Chondrocyte (in vitro differentiated cells): ENCODE measurements at regions not wholly inside any gene's neighbourhood (a gene's known extent, or its start where the extent isn't known, plus 50 kb on each side); places are given as distances from the start of the nearest gene placed in this dataset.
A peak's percentile ranks its signal among the peaks of the same experiment; 100 is the strongest.

ENCODE experiments used
- DNase-seq: peaks from one replicate; pipeline ENCODE4 v3.0.0; 2021; ENCODE audit warnings: mixed read lengths, low spot score
- H3K27ac Mint-ChIP-seq: one replicate; pipeline ENCODE4 v1.8.0; 2021; ENCODE audit warnings: mild to moderate bottlenecking, moderate library complexity, mixed read lengths; ENCODE audit not compliant: unreplicated experiment
- H3K27me3 Mint-ChIP-seq: 2 replicates; pipeline ENCODE4 v1.8.0; 2021; ENCODE audit warnings: low read depth, mixed read lengths
- H3K36me3 Mint-ChIP-seq: 2 replicates; pipeline ENCODE4 v1.8.0; 2021; ENCODE audit warnings: low read depth, mixed read lengths
- H3K4me1 Mint-ChIP-seq: 2 replicates; pipeline ENCODE4 v1.8.0; 2021; ENCODE audit warnings: low read depth, mild to moderate bottlenecking, mixed read lengths
- H3K4me3 Mint-ChIP-seq: one replicate; pipeline ENCODE4 v1.8.0; 2021; ENCODE audit warnings: mild to moderate bottlenecking, moderate library complexity, mixed read lengths; ENCODE audit not compliant: unreplicated experiment
- H3K9me3 Mint-ChIP-seq: 2 replicates; pipeline ENCODE4 v1.8.0; 2021; ENCODE audit warnings: low read depth, mixed read lengths
- TF ChIP-seq, protein P1 (sequence below): fragments of 200-600 bp; sonication (generic); IDR thresholded peaks from 2 replicates; pipeline ENCODE4 v1.5.0; 2021; ENCODE audit warnings: antibody characterized with exemption, mild to moderate bottlenecking, moderate library complexity

DNA sequence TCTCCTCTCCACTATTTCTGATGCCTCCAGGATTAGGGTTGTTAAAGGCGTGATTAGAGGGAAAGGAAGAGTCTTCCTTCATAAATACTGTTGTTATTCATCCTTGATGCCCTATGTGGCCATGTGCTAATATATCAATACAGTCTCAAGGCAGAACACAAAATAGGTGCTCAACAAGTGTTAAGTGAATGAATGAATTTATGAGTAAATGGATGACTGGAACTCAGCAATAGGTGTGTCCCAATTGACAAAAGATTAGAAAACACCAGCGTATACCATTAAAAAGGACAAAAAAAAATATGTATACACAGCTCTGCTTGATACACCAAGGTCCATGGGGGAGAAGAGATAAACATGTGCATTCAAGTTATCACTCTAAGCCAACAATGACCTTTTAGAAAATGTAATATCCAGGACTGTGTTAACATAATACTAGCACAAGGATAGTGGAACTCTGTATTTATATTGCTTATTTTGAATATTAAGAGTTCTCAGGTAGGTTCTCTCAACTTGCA lies 171.2 kb upstream of the MYLIP start:
- Mint-ChIP-seq H3K27me3 (peaks cover 2% of the 10 kb centered on the region), H3K27ac (no peak overlapping the region), H3K4me1 (peaks cover 44% of the 10 kb centered on the region), H3K9me3 (no peaks in the 10 kb centered on the region), H3K4me3 (no peak overlapping the region), H3K36me3 (no peaks in the 10 kb centered on the region)
- no peak for DNase-seq
- TF ChIP-seq, protein P1, sequence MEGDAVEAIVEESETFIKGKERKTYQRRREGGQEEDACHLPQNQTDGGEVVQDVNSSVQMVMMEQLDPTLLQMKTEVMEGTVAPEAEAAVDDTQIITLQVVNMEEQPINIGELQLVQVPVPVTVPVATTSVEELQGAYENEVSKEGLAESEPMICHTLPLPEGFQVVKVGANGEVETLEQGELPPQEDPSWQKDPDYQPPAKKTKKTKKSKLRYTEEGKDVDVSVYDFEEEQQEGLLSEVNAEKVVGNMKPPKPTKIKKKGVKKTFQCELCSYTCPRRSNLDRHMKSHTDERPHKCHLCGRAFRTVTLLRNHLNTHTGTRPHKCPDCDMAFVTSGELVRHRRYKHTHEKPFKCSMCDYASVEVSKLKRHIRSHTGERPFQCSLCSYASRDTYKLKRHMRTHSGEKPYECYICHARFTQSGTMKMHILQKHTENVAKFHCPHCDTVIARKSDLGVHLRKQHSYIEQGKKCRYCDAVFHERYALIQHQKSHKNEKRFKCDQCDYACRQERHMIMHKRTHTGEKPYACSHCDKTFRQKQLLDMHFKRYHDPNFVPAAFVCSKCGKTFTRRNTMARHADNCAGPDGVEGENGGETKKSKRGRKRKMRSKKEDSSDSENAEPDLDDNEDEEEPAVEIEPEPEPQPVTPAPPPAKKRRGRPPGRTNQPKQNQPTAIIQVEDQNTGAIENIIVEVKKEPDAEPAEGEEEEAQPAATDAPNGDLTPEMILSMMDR = no peak

DNA sequence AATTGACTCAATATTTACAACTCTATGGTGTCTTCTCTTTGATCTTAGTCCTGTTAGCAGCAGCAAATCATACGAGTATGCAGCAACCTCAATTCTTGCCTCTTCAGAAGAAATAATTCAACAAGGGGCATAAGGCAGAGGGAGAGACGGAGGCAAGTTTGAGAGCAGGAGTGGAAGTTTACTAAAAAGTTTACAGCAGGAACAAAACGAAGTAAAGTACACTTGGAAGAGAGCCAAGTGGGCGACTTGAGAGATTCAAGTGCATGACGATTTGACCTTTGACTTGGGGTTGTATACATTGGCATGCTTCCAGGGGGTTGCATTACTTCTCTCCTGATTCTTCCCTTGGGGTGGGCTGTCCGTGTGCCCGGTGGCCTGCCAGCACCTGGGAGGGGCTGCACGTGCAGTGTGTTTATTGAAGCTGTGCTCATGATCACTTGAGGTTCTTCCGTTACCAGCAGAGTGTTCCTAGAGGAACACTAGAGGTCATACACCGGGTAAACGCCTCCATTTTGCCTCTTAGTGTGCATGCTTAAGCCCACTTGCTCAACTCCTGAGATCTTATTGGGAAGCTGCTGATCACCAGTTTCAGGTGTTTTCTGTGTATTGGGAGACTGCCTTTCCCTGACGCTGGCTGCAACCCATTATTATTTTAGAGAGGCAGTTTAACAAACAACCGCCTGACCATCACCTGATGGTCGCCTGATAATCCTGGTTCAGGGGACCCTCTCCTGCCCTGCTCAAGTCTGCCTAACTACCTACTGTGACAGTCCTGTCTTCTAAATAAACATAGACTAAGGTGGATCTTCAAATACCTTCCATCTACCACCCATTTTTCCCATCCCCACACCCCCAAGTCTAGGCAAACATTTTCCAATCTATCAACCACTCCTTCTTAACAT lies 172.4 kb upstream of the MYLIP start:
- no peak overlapping the region for H3K27ac Mint-ChIP-seq
- peaks cover 2% of the 10 kb centered on the region for H3K27me3 Mint-ChIP-seq
- TF ChIP-seq, protein P1 = no peak
- H3K9me3 Mint-ChIP-seq = no peaks in the 10 kb centered on the region
- peaks cover 38% of the 10 kb centered on the region for H3K4me1 Mint-ChIP-seq
- DNase-seq = no peak
- H3K4me3 Mint-ChIP-seq = no peak overlapping the region
- no peaks in the 10 kb centered on the region for H3K36me3 Mint-ChIP-seq

DNA sequence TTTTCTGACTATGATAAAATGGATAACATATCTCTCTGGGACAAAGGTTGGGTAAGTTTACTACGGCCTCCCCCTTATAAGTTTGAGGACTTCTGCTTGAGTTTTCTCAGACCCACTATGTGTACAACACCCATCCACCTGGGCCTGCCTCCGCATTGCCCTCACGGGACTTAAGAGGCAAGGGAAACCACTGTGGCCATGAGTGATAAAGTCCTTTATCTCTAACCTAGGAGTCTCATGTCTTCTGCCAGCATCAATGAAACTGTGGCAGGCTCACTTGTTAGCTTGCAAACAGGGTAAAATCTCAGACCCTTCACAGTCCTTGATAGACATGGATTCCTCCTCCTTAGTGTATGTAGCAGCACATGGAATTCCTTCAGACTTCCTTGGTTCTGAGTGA lies 173.4 kb upstream of the MYLIP start:
- Mint-ChIP-seq H3K9me3 (no peaks in the 10 kb centered on the region), H3K4me1 (peaks cover 34% of the 10 kb centered on the region), H3K4me3 (no peak overlapping the region), H3K27me3 (peaks cover 2% of the 10 kb centered on the region), H3K36me3 (no peaks in the 10 kb centered on the region), H3K27ac (no peak overlapping the region)
- no peak for DNase-seq
- TF ChIP-seq, protein P1 = no peak

DNA sequence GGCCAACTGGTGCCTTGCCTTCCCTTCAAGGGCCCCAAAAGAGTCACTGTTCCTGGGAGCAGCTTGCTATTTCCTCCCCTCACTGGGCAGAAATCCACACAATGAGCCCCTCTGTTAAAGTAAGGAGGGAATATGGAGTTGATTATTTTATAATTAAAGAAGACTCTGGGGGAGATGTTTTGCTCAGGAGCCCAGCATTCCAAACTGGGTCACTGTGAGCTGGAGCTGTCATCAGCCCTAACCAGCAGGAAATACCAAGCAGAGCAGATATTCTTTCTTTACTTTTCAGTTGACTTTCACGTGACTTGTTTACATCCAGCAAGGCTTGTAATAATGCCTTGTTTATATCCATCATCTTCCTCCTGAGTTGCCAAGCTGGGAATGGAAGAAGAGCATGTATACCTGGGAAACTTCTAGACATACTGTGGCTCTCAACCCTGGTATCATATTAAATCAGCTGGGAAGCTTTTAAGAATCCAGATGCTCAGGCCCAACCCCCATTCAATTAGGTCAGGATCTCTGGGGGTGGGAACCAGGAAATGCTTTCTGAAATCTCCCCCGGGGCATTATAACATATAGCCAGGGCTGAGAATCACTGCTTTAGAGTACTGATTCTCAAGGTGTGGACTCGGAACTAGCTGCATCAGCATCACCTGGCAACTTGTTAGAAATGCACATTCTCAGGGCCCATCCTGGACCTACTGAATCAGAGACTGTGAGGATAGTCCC lies 175.6 kb upstream of the MYLIP start:
- Mint-ChIP-seq H3K27ac (peak overlapping the region; percentile 73), H3K9me3 (no peaks in the 10 kb centered on the region), H3K27me3 (peaks cover 2% of the 10 kb centered on the region), H3K36me3 (no peaks in the 10 kb centered on the region), H3K4me3 (no peak overlapping the region), H3K4me1 (peaks cover 42% of the 10 kb centered on the region)
- DNase-seq = no peak
- TF ChIP-seq, protein P1 = no peak
